ENCODE measurements at regions not wholly inside any gene's neighbourhood (a gene's known extent, or its start where the extent isn't known, plus 50 kb on each side); places are given as distances from the start of the nearest gene placed in this dataset.
"Not testable (repeated sequence)": the region's sequence is repeated elsewhere in the genome, so short reads cannot be mapped to it uniquely, and the experiment has no call there.

- no peak for TF ChIP-seq TSHZ2 (CRISPR knock-in tag; IDR thresholded peaks at IDR 0.05)
- TF ChIP-seq GLIS3 (CRISPR knock-in tag; IDR thresholded peaks at IDR 0.05) = no peak
- TF ChIP-seq SNAI2 (CRISPR knock-in tag; IDR thresholded peaks at IDR 0.05) = no peak
- no peak for TF ChIP-seq TCF4 (CRISPR knock-in tag; IDR thresholded peaks at IDR 0.05; ENCODE audit: borderline replicate concordance)
- TF ChIP-seq PPARA (CRISPR knock-in tag; IDR thresholded peaks at IDR 0.05; ENCODE audit: borderline replicate concordance) = no peak
- TF ChIP-seq ESRRG (CRISPR knock-in tag; IDR thresholded peaks at IDR 0.05) = no peak
- no peak for TF ChIP-seq CSDC2 (CRISPR knock-in tag; IDR thresholded peaks at IDR 0.05)
- no peak for TF ChIP-seq TOX (CRISPR knock-in tag; IDR thresholded peaks at IDR 0.05; ENCODE audit: borderline replicate concordance)
- TF ChIP-seq ZNF565 (CRISPR knock-in tag; conservative IDR thresholded peaks at IDR 0.05; ENCODE audit: low read depth) = no peak
- no peak for TF ChIP-seq OSR1 (CRISPR knock-in tag; IDR thresholded peaks at IDR 0.05)
- TF ChIP-seq ISL1 (CRISPR knock-in tag; IDR thresholded peaks at IDR 0.05) = no peak
- TF ChIP-seq CSRNP3 (CRISPR knock-in tag; IDR thresholded peaks at IDR 0.05) = no peak
- no peak for TF ChIP-seq ZFP3 (CRISPR knock-in tag; IDR thresholded peaks at IDR 0.05)
- no peak for TF ChIP-seq ZFP30 (CRISPR knock-in tag; IDR thresholded peaks at IDR 0.05)
- no peak for TF ChIP-seq POU6F1 (CRISPR knock-in tag; IDR thresholded peaks at IDR 0.05; ENCODE audit: borderline replicate concordance, low read depth)
- no peak for TF ChIP-seq PATZ1 (CRISPR knock-in tag; IDR thresholded peaks at IDR 0.05; ENCODE audit: borderline replicate concordance)
- TF ChIP-seq BACH2 (CRISPR knock-in tag; IDR thresholded peaks at IDR 0.05; ENCODE audit: borderline replicate concordance) = no peak
- no peak for TF ChIP-seq ZC3H10 (CRISPR knock-in tag; IDR thresholded peaks at IDR 0.05)
- no peak for TF ChIP-seq CREB5 (CRISPR knock-in tag; IDR thresholded peaks at IDR 0.05; ENCODE audit: low read depth)
- ATAC-seq = no peak
Observed at GRCh38 chr22:47613606-47614350, 851.3 kb downstream of the TBC1D22A start.

GRCh38 chr22:47613181-47613580 is 850.7 kb downstream of the TBC1D22A start:
- not testable (repeated sequence) for ATAC-seq

- no peak for ATAC-seq
- TF ChIP-seq PPARA (CRISPR knock-in tag; IDR thresholded peaks at IDR 0.05; ENCODE audit: borderline replicate concordance) = no peak
- no peak for TF ChIP-seq ZC3H10 (CRISPR knock-in tag; IDR thresholded peaks at IDR 0.05)
- TF ChIP-seq TCF4 (CRISPR knock-in tag; IDR thresholded peaks at IDR 0.05; ENCODE audit: borderline replicate concordance) = no peak
- TF ChIP-seq SNAI2 (CRISPR knock-in tag; IDR thresholded peaks at IDR 0.05) = no peak
- no peak for TF ChIP-seq GLIS3 (CRISPR knock-in tag; IDR thresholded peaks at IDR 0.05)
- no peak for TF ChIP-seq CSDC2 (CRISPR knock-in tag; IDR thresholded peaks at IDR 0.05)
- no peak for TF ChIP-seq ZFP30 (CRISPR knock-in tag; IDR thresholded peaks at IDR 0.05)
- TF ChIP-seq BACH2 (CRISPR knock-in tag; IDR thresholded peaks at IDR 0.05; ENCODE audit: borderline replicate concordance) = no peak
- TF ChIP-seq PATZ1 (CRISPR knock-in tag; IDR thresholded peaks at IDR 0.05; ENCODE audit: borderline replicate concordance) = no peak
- no peak for TF ChIP-seq RARB (CRISPR knock-in tag; IDR thresholded peaks at IDR 0.05)
- TF ChIP-seq ZNF8 (CRISPR knock-in tag; IDR thresholded peaks at IDR 0.05) = no peak
- TF ChIP-seq ISL1 (CRISPR knock-in tag; IDR thresholded peaks at IDR 0.05) = no peak
- no peak for TF ChIP-seq ZFP3 (CRISPR knock-in tag; IDR thresholded peaks at IDR 0.05)
- no peak for TF ChIP-seq CREB5 (CRISPR knock-in tag; IDR thresholded peaks at IDR 0.05; ENCODE audit: low read depth)
- TF ChIP-seq ARNTL (CRISPR knock-in tag; IDR thresholded peaks at IDR 0.05; ENCODE audit: borderline replicate concordance, low read depth) = no peak
- no peak for TF ChIP-seq TOX (CRISPR knock-in tag; IDR thresholded peaks at IDR 0.05; ENCODE audit: borderline replicate concordance)
Observed at GRCh38 chr22:47612311-47612910, 850.0 kb downstream of the TBC1D22A start.

All from SK-N-SH treated with all-trans-retinoic acid at 6 μM for 48 hours (cell line).